Spleen (tissue), 11 donors: ENCODE measurements at regions not wholly inside any gene's neighbourhood (a gene's known extent, or its start where the extent isn't known, plus 50 kb on each side); places are given as distances from the start of the nearest gene placed in this dataset.

ENCODE experiments used
- DNase-seq: peaks from one replicate; pipeline ENCODE4 v3.0.0-alpha.2; 2020
- H3K27ac ChIP-seq, 8 donors: fragments of 200-600 bp; sonication (generic) in 7 of 8; 1 replicate in 4 of 8; 2 replicates in 4 of 8; pipeline versions ENCODE4 v1.5.0 to v1.8.0; 2016 to 2021; ENCODE audit warnings: inconsistent platforms in 4 of 8, mild to moderate bottlenecking in 4 of 8, moderate library complexity in 1 of 8
- H3K27me3 ChIP-seq, 7 donors: fragments of 200-600 bp; sonication (generic) in 6 of 7; replicated peaks in 1 of 7; 1 replicate in 4 of 7; 2 replicates in 3 of 7; pipeline versions ENCODE4 v1.5.0 to v1.8.0; 2016 to 2021; ENCODE audit warnings: inconsistent platforms in 3 of 7, mild to moderate bottlenecking in 1 of 7
- H3K36me3 ChIP-seq, 6 donors: fragments of 200-600 bp; sonication (generic) in 5 of 6; 1 replicate in 4 of 6; 2 replicates in 2 of 6; pipeline versions ENCODE4 v1.5.0 to v1.8.0; 2016 to 2021; ENCODE audit warnings: inconsistent platforms in 2 of 6
- H3K4me1 ChIP-seq, 6 donors: fragments of 200-600 bp; sonication (generic) in 5 of 6; 1 replicate in 3 of 6; 2 replicates in 3 of 6; pipeline versions ENCODE4 v1.5.0 to v1.8.0; 2016 to 2021; ENCODE audit warnings: inconsistent platforms in 3 of 6
- H3K4me3 ChIP-seq, 8 donors: fragments of 200-600 bp; sonication (generic) in 7 of 8; 1 replicate in 4 of 8; 2 replicates in 4 of 8; pipeline versions ENCODE4 v1.5.0 to v1.8.0; 2016 to 2021; ENCODE audit warnings: inconsistent platforms in 4 of 8, mild to moderate bottlenecking in 4 of 8, moderate library complexity in 2 of 8
- H3K9me3 ChIP-seq, 8 donors: fragments of 200-600 bp; sonication (generic) in 7 of 8; 1 replicate in 4 of 8; 2 replicates in 4 of 8; pipeline versions ENCODE4 v1.5.0 to v1.8.0; 2016 to 2021; ENCODE audit warnings: inconsistent platforms in 4 of 8
- CTCF ChIP-seq, 11 experiments: fragments of 200-600 bp in 7 of 11; fragments of 450-650 bp in 4 of 11; sonication (generic) in 4 of 11; IDR thresholded peaks in 8 of 11; conservative IDR thresholded peaks in 3 of 11; 1 replicate in 7 of 11; 2 replicates in 4 of 11; pipeline versions ENCODE4 v1.4.0 to v1.8.0; 2016 to 2021; ENCODE audit warnings: antibody characterized with exemption in 11 of 11, inconsistent platforms in 4 of 11, mild to moderate bottlenecking in 1 of 11
- POLR2A ChIP-seq, 3 donors: fragments of 450-650 bp; IDR thresholded peaks; one replicate each; pipeline ENCODE4 v1.5.1; 2017; ENCODE audit warnings: antibody characterized with exemption in 3 of 3, mild to moderate bottlenecking in 1 of 3
- POLR2AphosphoS5 ChIP-seq, 3 donors: sonication (generic); formaldehyde crosslinking; IDR thresholded peaks; one replicate each; pipeline ENCODE4 v1.5.1; 2017; ENCODE audit warnings: antibody characterized with exemption in 3 of 3
- WGBS, 5 donors: extraction: QIAGEN DNeasy Blood & Tissue Kit in 3 of 5; methylation state at CpG; one replicate each; pipeline versions ENCODE4 v1.1.5 to v1.1.7; 2013 to 2018; 5-methylcytosine and 5-hydroxymethylcytosine counted together
- intact Hi-C: fragments of 100-400 bp; cut with DNase I; formaldehyde crosslinking; loops from one replicate; pipeline ENCODE4 v1.15.0; 2023; ENCODE audit warnings: low total_unique reads
- donor health status: healthy with polysubstance abuse.
- donor health status: DM: no; HTN: no; CAD: no; lungs with moderate emphysema.
- donor health status: DM: no; HTN: no; CAD: no.
- donor health status: Bipolar disorder and iron deficiency.
- donor health status: healthy.
- donor health status: DM: no; HTN: no; CAD: no.
- donor health status: DM: yes; HTN: yes; CAD: no.

GRCh38 chr9:81373294-81373693 lies 316.1 kb downstream of the TLE1 start:
- no peak overlapping the region for H3K27ac ChIP-seq
- H3K36me3 ChIP-seq: no peaks in the 10 kb centered on the region
- 78 to 90% (median 84%) methylated on average over 4 of the region's 4 CpGs for WGBS, 5 donors
- intact Hi-C loops: no loop called here
- H3K4me3 ChIP-seq: no peak overlapping the region
- TF ChIP-seq CTCF (IDR thresholded peaks at IDR 0.05 in 8 of 11, conservative IDR thresholded peaks at IDR 0.05 in 3 of 11) (no peak), POLR2A (IDR thresholded peaks at IDR 0.05) (no peak), POLR2AphosphoS5 (IDR thresholded peaks at IDR 0.05) (no peak)
- H3K9me3 ChIP-seq: no peaks in the 10 kb centered on the region
- no peak for DNase-seq
- no peaks in the 10 kb centered on the region for H3K27me3 ChIP-seq
- H3K4me1 ChIP-seq: peaks cover 0 to 13% (median 8%) of the 10 kb centered on the region in 6 donors

DNA sequence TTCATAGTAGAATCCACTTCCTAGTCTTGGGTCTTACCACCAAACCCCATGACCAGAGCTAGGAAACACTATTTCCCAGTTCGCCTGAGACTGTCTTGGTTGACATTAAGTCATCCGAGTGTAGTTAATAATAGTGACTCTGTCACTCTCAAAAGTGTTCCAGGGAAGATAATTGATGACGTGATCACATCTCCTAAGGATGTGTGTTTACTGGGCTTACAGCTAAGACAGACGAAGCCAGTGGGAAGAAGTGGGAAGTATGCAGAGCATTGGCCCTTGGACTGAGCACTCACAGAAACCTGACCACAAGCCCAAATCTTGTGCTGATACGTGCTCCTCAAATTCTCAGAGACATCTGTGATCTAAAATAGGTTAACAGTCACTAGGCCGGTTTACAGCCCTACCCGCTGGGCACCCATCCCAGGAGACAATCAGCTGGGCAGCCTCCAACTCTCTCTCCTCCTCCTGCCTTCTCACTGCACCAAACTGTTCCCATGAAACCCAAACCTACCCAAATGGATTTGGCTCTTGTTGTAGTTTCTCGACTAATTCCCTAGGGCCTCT lies 316.6 kb downstream of the TLE1 start:
- Histone ChIP-seq H3K4me3 (no peak overlapping the region), H3K9me3 (no peaks in the 10 kb centered on the region), H3K27me3 (no peaks in the 10 kb centered on the region), H3K27ac (no peak overlapping the region), H3K36me3 (no peaks in the 10 kb centered on the region), H3K4me1 (peaks cover 0 to 13% (median 8%) of the 10 kb centered on the region in 6 donors)
- TF ChIP-seq CTCF (IDR thresholded peaks at IDR 0.05 in 8 of 11, conservative IDR thresholded peaks at IDR 0.05 in 3 of 11) (no peak), POLR2AphosphoS5 (IDR thresholded peaks at IDR 0.05) (no peak), POLR2A (IDR thresholded peaks at IDR 0.05) (no peak)
- 81 to 93% (median 83%) methylated on average over 8 of the region's 8 CpGs for WGBS, 5 donors
- intact Hi-C loops: no loop called here
- no peak for DNase-seq

GRCh38 chr9:81371824-81372223 lies 317.5 kb downstream of the TLE1 start:
- WGBS, 5 donors: 89 to 95% (median 92%) methylated on average over 7 of the region's 7 CpGs
- Histone ChIP-seq H3K36me3 (no peaks in the 10 kb centered on the region), H3K4me1 (peaks cover 0 to 13% (median 8%) of the 10 kb centered on the region in 6 donors), H3K4me3 (no peak overlapping the region), H3K27ac (no peak overlapping the region), H3K27me3 (no peaks in the 10 kb centered on the region), H3K9me3 (peaks cover 0 to 5% (median 0%) of the 10 kb centered on the region in 8 donors)
- intact Hi-C loops: no loop called here
- DNase-seq: no peak
- TF ChIP-seq CTCF (IDR thresholded peaks at IDR 0.05 in 8 of 11, conservative IDR thresholded peaks at IDR 0.05 in 3 of 11) (no peak), POLR2AphosphoS5 (IDR thresholded peaks at IDR 0.05) (no peak), POLR2A (IDR thresholded peaks at IDR 0.05) (no peak)

- DNase-seq: no peak
- Histone ChIP-seq H3K27me3 (no peaks in the 10 kb centered on the region), H3K9me3 (peaks cover 0 to 15% (median 7%) of the 10 kb centered on the region in 8 donors), H3K36me3 (no peaks in the 10 kb centered on the region), H3K4me1 (peaks cover 0 to 9% (median 7%) of the 10 kb centered on the region in 6 donors), H3K4me3 (no peak overlapping the region), H3K27ac (no peak overlapping the region)
- intact Hi-C loops: no loop called here
- 83 to 91% (median 85%) methylated on average over 7 of the region's 7 CpGs for WGBS, 5 donors
- TF ChIP-seq POLR2AphosphoS5 (IDR thresholded peaks at IDR 0.05): no peak
- TF ChIP-seq POLR2A (IDR thresholded peaks at IDR 0.05): no peak
- TF ChIP-seq CTCF (IDR thresholded peaks at IDR 0.05 in 8 of 11, conservative IDR thresholded peaks at IDR 0.05 in 3 of 11): no peak
Observed at GRCh38 chr9:81370650-81371049, 318.7 kb downstream of the TLE1 start.
